NOMO-1 treated with dmso at 0.1 percent for 144 hours (cell line): ENCODE measurements at regions not wholly inside any gene's neighbourhood (a gene's known extent, or its start where the extent isn't known, plus 50 kb on each side); places are given as distances from the start of the nearest gene placed in this dataset.
"Not testable (repeated sequence)": the region's sequence is repeated elsewhere in the genome, so short reads cannot be mapped to it uniquely, and the experiment has no call there.

ENCODE experiments used
- DNase-seq: peaks from one replicate; lab custom pipeline; 2025; ENCODE audit not compliant: unreplicated experiment; lab: John Stamatoyannopoulos, UW

DNA sequence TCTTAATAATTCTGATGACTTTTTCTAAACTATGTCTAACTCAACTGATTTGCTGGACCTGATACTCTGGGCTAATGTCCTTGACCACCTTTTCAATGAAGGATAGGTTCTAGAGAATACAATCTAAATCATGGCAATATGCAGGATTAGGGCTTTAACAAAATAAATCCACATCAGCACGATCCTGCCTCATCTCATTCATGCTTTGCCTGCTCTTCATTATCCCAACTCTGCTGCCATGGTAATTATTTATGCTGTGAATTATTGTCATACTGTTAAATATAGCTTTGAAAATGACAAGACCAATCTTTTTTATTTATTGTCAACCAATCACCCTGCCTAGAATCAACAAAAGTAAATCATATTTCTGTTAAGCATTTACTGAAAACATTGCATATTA, 2176.7 kb upstream of the AGA start:
- DNase-seq: no peak

DNA sequence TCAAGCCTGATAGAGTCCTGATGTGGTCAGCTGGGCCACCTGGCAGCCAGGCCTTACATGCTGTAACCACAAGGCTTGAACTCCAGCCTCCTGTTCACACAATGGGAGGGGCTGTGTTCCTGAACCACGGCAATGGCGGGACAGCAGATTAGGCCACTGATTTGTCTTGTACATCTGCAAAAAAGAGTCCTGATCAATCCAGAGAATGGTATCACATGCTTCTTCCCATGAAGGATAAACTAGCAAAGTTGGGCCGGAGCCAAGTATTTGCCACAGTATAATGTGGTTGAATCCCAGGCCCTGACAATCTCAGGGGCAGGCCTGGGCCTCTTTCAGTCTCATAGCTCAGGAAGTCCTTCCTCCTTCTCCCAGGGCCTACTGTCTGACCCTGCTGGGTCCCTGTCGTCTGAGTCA, 2182.5 kb upstream of the AGA start:
- no peak for DNase-seq

DNA sequence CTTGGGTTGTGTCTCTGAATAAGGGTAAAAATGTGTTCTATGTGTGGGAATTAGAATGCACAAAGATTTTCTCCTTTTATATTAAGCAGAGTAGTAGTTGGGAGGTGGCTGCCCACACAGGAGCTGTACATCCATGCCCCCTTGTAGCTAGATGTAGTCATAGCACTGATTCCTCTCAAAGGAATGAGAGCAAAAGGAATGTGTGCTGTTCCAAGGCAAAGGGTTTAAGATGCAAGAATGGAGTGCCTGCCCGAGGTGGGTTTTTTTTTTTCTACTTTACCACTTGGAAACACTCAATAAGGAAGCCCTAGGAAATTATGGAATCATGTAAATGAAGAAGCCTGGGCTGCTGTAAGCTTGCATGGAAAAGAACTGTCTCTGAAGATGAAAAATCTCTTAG, 2183.2 kb upstream of the AGA start:
- no peak for DNase-seq

DNA sequence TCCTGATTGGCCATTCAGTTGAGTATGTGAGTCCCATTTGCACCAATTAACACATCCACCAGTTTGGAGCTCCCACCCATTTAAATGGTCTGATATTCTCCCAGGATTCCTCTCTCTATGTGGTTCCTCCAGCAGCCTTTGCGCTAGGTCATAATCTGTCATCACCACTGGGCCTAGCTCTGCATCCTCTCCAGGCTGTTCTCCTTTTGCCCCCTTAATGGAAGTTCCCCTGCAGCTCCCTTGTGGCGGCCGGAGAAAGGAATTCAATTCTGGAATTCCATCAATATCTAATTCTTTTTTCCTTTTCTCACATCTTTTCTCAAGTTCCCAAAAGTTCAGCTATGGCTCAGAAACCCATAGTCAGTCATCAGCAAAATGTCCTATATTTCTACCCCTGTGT, 2184.4 kb upstream of the AGA start:
- no peak for DNase-seq

DNA sequence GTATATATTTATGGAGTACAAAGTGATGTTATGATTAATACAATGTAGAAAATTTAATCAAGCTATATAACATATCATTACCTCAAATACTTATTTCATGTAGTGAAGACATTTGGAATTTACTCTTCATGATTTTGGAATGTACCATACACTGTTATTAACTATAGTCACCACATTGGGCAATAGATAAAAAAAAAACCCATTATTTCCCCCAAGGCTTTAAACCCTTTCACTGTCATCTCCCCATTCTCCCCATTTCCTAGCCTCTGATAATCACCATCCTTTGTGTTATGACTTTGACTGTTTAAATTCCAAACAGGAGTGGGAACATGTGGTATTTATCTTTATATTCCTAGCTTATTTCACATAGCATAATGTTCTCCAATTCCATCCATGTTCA, 2189.1 kb upstream of the AGA start:
- DNase-seq: no peak

DNA sequence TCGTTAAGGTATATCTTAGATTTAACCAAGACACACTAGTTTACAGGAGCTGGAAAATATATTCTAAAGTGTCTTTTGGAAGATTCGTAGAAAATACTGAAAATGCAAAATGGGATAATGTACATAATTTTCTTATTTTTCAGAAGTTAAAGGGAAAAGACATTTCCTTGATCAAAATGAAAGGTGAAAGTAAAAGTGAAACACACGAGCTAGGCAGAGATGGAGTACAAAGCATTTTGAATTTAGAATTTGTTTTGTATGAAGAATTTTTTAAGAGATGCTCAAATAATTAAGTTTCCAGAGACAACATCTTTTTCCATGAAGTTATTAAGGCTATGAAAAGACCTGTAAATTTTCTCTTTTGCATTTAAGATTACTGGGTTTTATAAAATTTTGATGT, 2192.6 kb upstream of the AGA start:
- no peak for DNase-seq

DNA sequence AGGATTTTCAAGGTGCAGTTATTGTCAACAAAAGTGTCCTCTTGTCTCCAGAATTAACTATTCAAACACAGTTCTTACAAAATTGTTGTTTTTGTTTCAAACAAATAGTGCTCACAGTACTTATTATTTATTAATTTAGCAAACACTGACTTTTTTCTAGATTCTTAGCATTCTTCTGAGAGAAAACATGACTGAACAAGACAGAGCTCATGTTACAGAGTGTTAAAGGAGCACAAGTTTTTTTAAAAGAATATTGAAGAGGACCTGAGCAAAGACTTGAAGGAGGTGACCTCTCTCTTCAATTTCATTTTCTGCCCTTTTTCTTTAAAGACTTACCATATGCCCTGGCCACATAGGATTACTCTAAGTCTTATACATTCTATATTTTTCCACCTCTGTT, 2220.3 kb upstream of the AGA start:
- DNase-seq: no peak

DNA sequence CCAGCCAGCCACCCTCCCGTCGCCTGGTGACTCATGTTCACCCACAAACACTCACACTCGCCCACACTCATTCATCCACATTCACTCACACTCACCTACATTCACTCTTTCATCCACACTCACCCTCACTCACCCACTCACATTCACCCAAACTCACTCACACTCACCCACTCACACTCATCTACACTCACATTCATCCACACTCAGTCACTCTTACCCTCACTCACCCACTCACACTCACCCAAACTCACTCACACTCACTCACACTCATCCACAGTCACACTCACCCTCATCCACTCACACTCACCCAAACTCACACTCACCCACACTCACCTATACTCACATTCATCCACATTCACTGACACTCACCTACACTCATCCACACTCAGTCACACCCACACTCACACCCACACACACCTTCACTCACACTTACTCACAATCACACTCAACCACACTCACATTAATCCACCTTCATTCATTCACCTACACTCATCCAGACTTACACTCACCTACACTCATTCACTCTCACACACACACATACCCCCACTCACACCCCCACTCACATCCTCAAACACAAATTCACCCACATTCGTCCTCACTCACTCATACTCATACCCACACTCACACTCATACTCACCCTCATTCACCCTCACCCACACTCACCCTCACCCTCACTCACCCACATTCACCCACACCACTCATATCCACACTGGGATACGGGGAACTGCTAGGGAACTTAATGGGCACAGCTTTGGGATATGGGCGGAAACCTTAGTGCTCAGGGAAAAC, 2221.6 kb upstream of the AGA start:
- no peak for DNase-seq

DNA sequence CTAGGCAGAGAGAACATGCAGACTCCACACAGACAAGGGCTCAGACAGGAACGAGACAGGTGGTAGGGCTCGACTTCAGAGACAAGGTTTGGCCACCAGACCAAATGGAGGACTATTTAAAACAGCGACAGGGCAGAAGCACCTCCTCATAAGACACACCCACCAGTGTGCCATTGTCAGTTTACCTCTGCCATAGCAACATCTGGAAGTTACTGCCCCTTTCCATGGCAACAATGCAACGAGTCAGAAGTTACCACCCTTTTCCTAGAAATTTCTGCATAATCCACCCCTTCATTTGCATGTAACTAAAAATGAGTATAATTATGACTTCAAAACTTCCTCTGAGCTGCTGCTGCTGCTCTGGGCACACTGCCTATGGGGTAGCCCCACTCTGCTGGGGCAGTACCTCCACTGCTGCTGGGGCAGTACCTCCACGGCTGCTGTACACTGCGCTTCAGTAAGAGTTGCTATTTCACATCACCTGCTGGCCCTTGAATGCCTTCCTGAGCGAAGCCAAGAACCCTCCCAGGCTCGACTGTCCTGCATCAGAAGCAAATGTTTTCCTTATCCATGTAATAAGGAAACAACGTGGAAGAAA, 2222.3 kb upstream of the AGA start:
- DNase-seq: no peak

DNA sequence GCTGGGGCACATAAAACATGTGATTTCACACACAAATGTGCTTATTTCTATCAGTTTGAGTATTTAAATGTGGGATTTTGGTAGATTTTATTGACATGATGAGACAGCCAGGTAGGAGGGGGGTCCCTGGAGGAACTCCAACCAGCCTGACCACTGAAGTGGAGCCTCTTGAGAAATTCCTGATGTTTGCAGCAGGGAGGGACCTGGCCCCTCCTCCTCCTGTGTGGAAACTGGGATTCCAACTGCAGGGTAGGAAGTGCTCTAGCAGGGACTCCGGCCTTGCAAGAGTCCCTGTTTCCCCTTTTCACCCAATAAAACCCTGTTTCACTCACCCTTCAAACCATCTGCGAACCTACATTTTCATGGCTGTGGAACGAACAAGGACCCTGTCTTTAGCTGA, 2224.0 kb upstream of the AGA start:
- no peak for DNase-seq

DNA sequence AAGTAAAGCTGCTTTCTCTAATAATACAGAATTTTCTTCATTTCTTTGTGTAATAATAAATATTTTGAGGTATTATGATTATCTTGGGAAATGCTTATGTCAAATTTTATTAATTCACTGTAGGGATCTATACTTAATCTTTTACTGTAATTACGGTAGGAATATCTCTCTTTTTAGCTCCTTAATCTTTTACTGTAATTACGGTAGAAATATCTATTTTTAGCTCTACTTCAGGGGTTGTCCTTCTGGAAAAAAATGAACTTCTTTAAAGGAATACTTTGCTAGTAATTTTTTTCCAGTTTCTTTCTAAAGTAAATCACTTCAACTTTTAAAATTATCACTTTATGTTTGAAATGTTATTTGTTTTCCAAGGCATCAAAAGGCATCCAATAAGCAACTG, 2229.4 kb upstream of the AGA start:
- DNase-seq: no peak

DNA sequence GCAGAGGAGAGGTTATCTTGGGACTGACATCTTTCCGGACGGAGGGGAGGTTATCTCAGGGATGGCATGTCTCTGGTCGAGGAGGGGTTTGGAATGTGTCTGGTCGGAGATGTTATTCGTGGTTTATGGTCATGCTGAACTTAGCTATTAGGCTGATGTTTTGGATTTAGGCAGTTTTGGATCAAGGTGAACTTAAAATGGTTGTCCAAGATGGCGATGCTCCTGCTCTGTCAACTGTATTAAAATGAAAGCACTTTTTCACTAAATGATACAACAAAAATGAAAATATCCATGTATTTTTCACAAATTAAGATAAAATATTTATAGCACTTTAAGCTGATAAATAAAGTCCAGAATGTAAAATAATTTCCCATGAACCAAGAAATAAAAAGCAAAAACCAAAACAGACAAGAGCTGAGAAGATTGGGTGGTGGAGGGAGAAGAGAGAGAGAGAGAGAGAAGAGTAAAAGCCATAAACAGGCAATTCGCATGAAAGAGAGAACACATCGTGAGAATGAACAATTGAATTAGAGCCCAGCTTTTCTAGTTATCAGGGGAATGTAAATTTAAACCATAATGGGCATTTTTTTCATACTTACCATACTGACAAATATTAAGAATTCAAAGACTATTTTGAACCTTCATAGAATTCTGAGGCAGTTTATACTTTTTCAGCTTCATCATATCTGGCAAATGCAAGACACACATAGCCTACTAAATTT, 2236.0 kb upstream of the AGA start:
- DNase-seq: no peak

DNA sequence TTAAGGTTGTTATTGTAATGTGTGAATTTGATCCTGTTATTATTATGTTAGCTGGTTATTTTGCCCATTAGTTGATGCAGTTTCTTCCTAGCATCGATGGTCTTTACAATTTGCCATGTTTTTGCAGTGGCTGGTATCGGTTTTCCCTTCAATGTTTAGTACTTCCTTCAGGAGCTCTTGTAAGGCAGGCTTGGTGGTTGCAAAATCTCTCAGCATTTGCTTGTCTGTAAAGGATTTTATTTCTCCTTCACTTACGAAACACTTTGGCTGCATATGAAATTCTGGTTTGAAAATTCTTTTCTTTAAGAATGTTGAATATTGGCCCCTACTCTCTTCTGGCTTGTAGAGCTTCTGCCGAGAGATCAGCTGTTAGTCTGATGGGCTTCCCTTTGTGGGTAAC, 2241.4 kb upstream of the AGA start:
- DNase-seq: not testable (repeated sequence)

DNA sequence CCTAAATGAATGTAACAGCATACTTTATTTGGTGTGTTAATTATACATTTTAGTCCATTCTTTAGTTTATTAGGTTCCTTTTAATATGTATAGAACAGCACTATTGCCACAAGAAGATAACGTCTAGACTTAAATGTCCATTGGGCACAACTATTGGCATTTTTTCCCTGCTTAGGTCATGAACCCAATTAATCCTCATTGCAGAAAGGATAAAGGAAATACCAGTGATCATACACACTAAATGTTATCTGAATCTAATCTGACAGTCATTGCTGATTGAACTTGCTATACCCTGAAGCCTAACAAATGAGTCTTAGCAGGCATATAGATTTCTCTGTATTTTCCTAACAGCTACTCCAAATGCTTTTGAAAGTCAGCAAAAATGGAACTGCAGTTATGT, 2250.0 kb upstream of the AGA start:
- no peak for DNase-seq

DNA sequence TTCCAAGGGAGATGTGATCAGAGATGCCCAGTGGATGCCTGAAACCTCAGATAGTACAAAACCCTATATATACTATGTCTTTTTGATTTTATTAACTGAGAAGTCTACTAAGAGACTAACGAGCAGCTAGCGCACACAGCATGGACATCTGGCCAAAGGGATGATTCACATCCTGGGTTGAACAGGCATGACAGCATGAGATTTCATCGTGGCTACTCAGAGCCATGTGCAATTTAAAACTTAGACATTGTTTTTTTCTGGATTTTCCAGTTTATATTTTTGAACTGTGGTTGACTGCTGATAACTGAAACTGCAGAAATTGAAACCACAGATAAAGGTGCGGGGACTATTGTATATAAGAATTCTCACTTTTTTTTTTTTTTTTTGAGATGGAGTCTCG, 2252.9 kb upstream of the AGA start:
- no peak for DNase-seq

DNA sequence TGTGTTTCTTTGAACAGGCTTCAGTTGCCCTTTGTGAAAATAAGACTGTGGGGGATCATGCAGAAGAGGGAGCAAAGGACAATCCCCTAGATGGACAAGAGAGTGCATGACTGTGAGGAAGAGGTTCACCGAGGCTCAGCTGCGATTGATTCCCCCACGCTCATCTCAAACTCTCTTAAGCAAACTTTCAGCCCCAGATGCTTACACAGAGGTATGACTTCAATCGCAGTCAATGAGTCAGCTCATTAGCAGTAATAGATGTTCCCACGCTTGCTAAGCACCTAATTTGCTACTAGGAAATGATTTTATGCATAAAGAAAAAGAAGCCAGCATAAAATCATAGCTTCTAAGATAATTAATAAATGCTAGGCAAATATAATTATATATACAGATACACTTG, 2256.1 kb upstream of the AGA start:
- no peak for DNase-seq

DNA sequence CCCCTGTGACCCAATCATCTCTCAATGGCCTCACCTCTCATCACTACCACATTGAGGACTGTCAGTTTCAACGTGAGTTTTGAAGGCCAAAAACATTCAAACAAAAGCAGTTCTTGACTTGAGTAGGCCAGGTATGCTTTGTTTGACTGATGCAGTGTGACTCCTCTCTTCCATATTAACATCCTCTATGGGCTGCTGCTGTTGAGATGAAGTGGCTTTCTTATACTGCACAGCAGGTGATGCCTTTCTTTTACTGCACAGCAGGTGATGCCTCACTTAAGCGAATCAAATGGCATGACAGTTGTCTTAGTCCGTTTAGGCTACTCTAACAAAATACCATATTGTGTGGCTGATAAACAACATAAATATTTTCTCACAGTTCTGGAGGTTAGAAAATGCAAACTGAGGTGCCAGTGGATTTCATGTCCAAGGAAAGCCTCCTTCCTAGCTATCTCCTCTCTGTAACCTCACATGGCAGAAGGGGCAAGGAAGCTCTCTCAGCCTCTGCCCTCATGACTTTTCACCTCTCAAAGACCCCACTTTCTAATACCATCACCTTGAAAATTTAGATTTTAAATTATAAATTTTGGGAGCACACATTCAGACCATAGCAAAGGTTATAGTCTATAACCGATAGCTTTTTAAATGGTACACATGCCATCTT, 2267.9 kb upstream of the AGA start:
- DNase-seq: no peak

DNA sequence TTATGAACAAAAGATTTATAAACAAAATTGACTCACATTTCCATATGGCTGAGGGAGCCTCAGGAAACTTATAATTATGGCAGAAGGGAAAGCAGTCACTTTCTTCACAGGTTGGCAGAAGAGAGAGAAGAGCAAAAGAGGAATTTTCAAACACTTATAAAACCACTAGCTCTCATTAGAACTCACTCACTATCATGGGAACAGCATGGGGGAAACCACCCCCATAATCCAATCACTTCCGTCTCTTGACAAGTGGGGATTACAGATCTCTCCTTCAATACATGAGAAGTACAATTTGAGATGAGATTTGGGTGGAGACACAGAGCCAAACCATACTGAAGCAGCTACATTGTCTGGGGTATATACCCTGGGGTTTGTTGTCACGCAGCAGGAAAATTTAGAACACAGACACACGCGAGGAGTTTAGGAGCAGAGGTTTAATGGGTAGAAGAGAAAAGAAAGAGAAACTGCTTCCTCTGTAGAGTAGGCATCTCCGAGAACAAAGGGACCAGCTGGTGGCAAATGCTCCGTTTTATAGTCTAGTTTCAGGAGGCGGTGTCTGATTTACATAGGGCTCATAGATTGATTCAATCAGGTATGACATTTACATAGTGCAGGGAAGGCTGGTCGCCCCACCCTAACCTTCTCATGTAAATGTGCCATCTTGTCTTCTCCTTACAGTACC, 2277.7 kb upstream of the AGA start:
- DNase-seq: no peak

DNA sequence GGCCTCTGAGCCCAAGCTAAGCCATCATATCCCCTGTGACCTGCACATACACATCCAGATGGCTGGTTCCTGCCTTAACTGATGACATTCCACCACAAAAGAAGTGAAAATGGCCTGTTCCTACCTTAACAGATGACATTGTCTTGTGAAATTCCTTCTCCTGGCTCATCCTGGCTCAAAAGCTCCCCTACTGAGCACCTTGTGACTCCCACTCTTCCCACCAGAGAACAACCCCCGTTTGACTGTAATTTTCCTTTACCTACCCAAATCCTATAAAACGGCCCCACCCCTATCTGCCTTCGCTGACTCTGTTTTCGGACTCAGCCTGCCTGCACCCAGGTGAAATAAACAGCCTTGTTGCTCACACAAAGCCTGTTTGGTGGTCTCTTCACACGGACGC, 2284.3 kb upstream of the AGA start:
- DNase-seq: not testable (repeated sequence)

DNA sequence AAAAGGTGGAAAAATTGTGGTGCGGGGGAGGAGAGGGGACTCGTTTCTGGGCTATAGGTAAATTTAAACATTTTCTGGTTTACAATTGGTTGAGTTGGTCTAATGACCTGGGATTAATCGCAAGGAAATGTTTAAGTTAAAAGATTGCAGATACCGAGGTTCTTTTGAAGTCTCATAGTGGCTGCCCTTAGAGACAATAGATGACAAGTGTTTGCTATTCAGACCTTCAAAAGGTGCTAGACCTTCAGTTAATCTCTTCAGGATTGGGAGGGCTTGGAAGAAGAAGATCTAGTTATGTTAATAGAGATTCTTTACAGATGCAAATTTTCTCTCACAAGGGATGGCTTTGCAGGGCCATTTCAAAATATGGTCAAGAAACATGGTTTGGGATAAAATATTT, 2286.1 kb upstream of the AGA start:
- no peak for DNase-seq

DNA sequence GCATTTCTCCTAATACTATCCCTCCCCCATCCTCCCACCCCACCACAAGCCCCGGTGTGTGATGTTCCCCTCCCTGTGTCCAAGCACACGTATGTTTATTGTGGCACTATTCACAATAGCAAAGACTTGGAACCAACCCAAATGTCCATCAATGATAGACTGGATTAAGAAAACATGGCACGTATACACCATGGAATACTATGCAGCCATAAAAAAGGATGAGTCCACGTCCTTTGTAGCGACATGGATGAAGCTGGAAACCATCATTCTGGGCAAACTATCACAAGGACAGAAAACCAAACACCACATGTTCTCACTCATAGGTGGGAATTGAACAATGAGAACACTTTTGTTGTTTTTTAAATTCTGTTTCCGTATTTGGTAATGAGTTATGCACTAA, 2294.6 kb upstream of the AGA start:
- DNase-seq: not testable (repeated sequence)
